ENCODE measurements at regions not wholly inside any gene's neighbourhood (a gene's known extent, or its start where the extent isn't known, plus 50 kb on each side); places are given as distances from the start of the nearest gene placed in this dataset.

DNA sequence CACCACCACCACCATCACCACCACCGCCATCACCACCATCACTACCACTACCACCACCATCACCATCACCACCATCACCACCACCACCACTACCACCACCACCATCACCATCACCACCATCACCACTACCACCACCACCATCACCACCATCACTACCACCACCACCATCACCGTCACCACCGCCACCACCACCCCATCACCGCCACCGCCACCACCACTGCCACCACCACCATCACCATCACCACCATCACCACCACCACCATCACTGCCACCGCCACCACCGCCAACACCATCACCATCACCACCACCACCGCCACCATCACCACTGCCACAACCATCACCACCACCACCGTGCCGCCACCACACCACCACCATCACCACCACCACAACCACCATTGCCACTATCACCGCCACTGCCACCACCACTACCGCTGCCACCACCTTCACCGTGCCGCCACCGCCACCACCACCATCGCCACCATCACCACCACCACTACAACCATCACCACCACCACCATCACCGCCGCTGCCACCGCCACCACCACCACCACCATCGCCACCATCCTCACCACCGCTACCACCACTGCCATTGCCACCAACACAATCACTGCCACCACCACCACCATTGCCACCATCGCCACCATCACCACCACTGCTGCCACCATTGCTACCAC lies 1511.3 kb upstream of the AGA start:
- intact Hi-C loops (cut with micrococcal nuclease; ENCODE audit: unreplicated experiment), result no loop called here
- H3K4me1 ChIP-seq (ENCODE audit: insufficient read depth, low read length, poor library complexity, severe bottlenecking), result no peaks in the 10 kb centered on the region
- no peaks in the 10 kb centered on the region for H3K27me3 ChIP-seq (replicated peaks; ENCODE audit: insufficient read depth, low read depth, low read length, poor library complexity)
- ChIA-PET CTCF (no interaction called here), POLR2A (ENCODE audit: low non-redundant PET) (no interaction called here)
- DNase-seq (ENCODE audit: low spot score), result no peak
- H3K4me3 ChIP-seq (ENCODE audit: low read depth, low read length, poor library complexity, severe bottlenecking), result no peak overlapping the region
- TF ChIP-seq CTCF (conservative IDR thresholded peaks at IDR 0.05; ENCODE audit: low read depth, low read length) (no peak), EZH2 (IDR thresholded peaks at IDR 0.05; ENCODE audit: borderline replicate concordance, low read depth, low read length, poor library complexity, severe bottlenecking) (no peak)
- no peaks in the 10 kb centered on the region for H3K36me3 ChIP-seq (ENCODE audit: insufficient read depth, low read length, poor library complexity, severe bottlenecking)
- no peak overlapping the region for H3K27ac ChIP-seq (ENCODE audit: low read depth, low read length, poor library complexity, severe bottlenecking)
- no TSS peak for BruUV-seq (replicated peaks)
- no peaks in the 10 kb centered on the region for H3K9me3 ChIP-seq (ENCODE audit: low read depth, low read length, poor library complexity, severe bottlenecking)

GRCh38 chr4:178955614-178956013 lies 1513.4 kb upstream of the AGA start:
- no peaks in the 10 kb centered on the region for H3K27me3 ChIP-seq (replicated peaks; ENCODE audit: insufficient read depth, low read depth, low read length, poor library complexity)
- H3K4me1 ChIP-seq (ENCODE audit: insufficient read depth, low read length, poor library complexity, severe bottlenecking), result no peaks in the 10 kb centered on the region
- no peak overlapping the region for H3K4me3 ChIP-seq (ENCODE audit: low read depth, low read length, poor library complexity, severe bottlenecking)
- ChIA-PET CTCF (no interaction called here), POLR2A (ENCODE audit: low non-redundant PET) (no interaction called here)
- intact Hi-C loops (cut with micrococcal nuclease; ENCODE audit: unreplicated experiment), result no loop called here
- no TSS peak for BruUV-seq (replicated peaks)
- no peak for DNase-seq (ENCODE audit: low spot score)
- TF ChIP-seq CTCF (conservative IDR thresholded peaks at IDR 0.05; ENCODE audit: low read depth, low read length) (no peak), EZH2 (IDR thresholded peaks at IDR 0.05; ENCODE audit: borderline replicate concordance, low read depth, low read length, poor library complexity, severe bottlenecking) (no peak)
- no peak overlapping the region for H3K27ac ChIP-seq (ENCODE audit: low read depth, low read length, poor library complexity, severe bottlenecking)
- no peaks in the 10 kb centered on the region for H3K9me3 ChIP-seq (ENCODE audit: low read depth, low read length, poor library complexity, severe bottlenecking)
- H3K36me3 ChIP-seq (ENCODE audit: insufficient read depth, low read length, poor library complexity, severe bottlenecking), result no peaks in the 10 kb centered on the region

DNA sequence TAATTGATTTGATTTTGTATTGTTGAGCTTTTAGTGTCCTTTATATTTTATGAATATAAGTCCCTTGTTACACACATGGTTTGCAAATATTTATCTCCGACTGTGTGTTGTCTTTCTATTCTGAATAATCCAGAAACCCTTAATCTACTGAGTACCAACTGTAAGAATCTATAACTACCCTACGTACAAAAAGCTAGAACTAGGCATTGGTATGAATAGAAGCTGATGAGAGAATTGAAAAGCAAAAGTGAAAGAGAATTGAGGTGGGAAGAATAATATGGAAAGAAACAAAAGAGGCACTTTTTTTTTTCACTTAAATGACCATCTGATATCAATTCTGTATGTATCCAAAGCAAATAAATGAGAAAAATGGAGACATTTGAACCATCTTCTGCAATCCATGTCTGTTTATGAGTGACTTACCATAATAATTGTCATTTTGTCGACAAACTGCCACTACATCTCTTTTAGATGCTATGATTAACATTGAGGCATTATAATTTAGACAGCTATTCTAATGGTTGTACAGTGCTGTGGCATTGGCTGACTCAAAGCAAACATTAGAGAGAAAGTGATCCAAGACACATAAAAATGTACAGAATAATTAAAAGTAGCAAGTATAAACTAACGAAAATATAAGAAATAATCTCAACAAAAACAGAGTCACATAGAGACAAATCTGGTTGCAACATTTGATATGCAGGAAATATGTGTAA lies 1516.6 kb upstream of the AGA start:
- no TSS peak for BruUV-seq (replicated peaks)
- H3K36me3 ChIP-seq (ENCODE audit: insufficient read depth, low read length, poor library complexity, severe bottlenecking), result no peaks in the 10 kb centered on the region
- no peak overlapping the region for H3K4me3 ChIP-seq (ENCODE audit: low read depth, low read length, poor library complexity, severe bottlenecking)
- TF ChIP-seq EZH2 (IDR thresholded peaks at IDR 0.05; ENCODE audit: borderline replicate concordance, low read depth, low read length, poor library complexity, severe bottlenecking) (no peak), CTCF (conservative IDR thresholded peaks at IDR 0.05; ENCODE audit: low read depth, low read length) (no peak)
- H3K27me3 ChIP-seq (replicated peaks; ENCODE audit: insufficient read depth, low read depth, low read length, poor library complexity), result no peaks in the 10 kb centered on the region
- no peaks in the 10 kb centered on the region for H3K9me3 ChIP-seq (ENCODE audit: low read depth, low read length, poor library complexity, severe bottlenecking)
- H3K27ac ChIP-seq (ENCODE audit: low read depth, low read length, poor library complexity, severe bottlenecking), result no peak overlapping the region
- no peaks in the 10 kb centered on the region for H3K4me1 ChIP-seq (ENCODE audit: insufficient read depth, low read length, poor library complexity, severe bottlenecking)
- intact Hi-C loops (cut with micrococcal nuclease; ENCODE audit: unreplicated experiment), result no loop called here
- POLR2A ChIA-PET (ENCODE audit: low non-redundant PET), result no interaction called here
- CTCF ChIA-PET, result no interaction called here
- no peak for DNase-seq (ENCODE audit: low spot score)
